Keratinocyte (primary cell): ENCODE measurements at regions not wholly inside any gene's neighbourhood (a gene's known extent, or its start where the extent isn't known, plus 50 kb on each side); places are given as distances from the start of the nearest gene placed in this dataset.

ENCODE experiments used
- DNase-seq: peaks from one replicate; pipeline ENCODE4 v3.0.0-alpha.2; 2011; ENCODE audit warnings: low read depth, missing footprints, low spot score
- FAIRE-seq: peaks from 2 replicates; lab custom pipeline; 2011; peaks lifted over from hg19 to GRCh38; lab: Jason Lieb, UNC
- H2AFZ ChIP-seq: 2 replicates; pipeline ENCODE4 v1.6.0; 2012; ENCODE audit warnings: low read length, control low read depth, inconsistent platforms; ENCODE audit not compliant: control insufficient read depth
- H3K27ac ChIP-seq: 2 replicates; pipeline ENCODE4 v1.5.1; 2011; ENCODE audit warnings: low read length; ENCODE audit not compliant: control insufficient read depth, insufficient read depth
- H3K27me3 ChIP-seq: 3 replicates; pipeline ENCODE4 v1.6.0; 2011; ENCODE audit warnings: low read length; ENCODE audit not compliant: control insufficient read depth, insufficient read depth; ENCODE audit errors: extremely low read depth
- H3K36me3 ChIP-seq, 2 experiments: 2 replicates in 1 of 2; 3 replicates in 1 of 2; pipeline ENCODE4 v1.5.1; 2011; ENCODE audit warnings: low read length in 2 of 2, mild to moderate bottlenecking in 1 of 2; ENCODE audit not compliant: control insufficient read depth in 2 of 2, insufficient read depth in 2 of 2; ENCODE audit errors: extremely low read depth in 1 of 2
- H3K4me1 ChIP-seq: 3 replicates; pipeline ENCODE4 v1.5.1; 2011; ENCODE audit warnings: low read length; ENCODE audit not compliant: control insufficient read depth, insufficient read depth; ENCODE audit errors: extremely low read depth
- H3K4me2 ChIP-seq: 3 replicates; pipeline ENCODE4 v1.6.0; 2011; ENCODE audit warnings: low read depth, low read length; ENCODE audit not compliant: control insufficient read depth, insufficient read depth; ENCODE audit errors: extremely low read depth
- H3K4me3 ChIP-seq, 3 experiments: fragments of 200-600 bp in 1 of 3; sonication (generic) in 1 of 3; 2 replicates in 2 of 3; 3 replicates in 1 of 3; pipeline ENCODE4 v1.5.1; 2011 to 2016; ENCODE audit warnings: low read length in 3 of 3, mild to moderate bottlenecking in 3 of 3, control low read depth in 2 of 3, inconsistent platforms in 1 of 3, low read depth in 1 of 3, mixed read lengths in 1 of 3, mixed run types in 1 of 3, moderate library complexity in 1 of 3; ENCODE audit not compliant: control insufficient read depth in 2 of 3, insufficient read depth in 2 of 3; ENCODE audit errors: extremely low read depth in 1 of 3
- H3K79me2 ChIP-seq: 2 replicates; pipeline ENCODE4 v1.6.0; 2012; ENCODE audit warnings: low read length; ENCODE audit not compliant: control insufficient read depth, insufficient read depth
- H3K9ac ChIP-seq: 3 replicates; pipeline ENCODE4 v1.6.0; 2011; ENCODE audit warnings: low read length; ENCODE audit not compliant: control insufficient read depth, insufficient read depth; ENCODE audit errors: extremely low read depth
- H3K9me1 ChIP-seq: 3 replicates; pipeline ENCODE4 v1.6.0; 2011; ENCODE audit warnings: low read length; ENCODE audit not compliant: control insufficient read depth, insufficient read depth; ENCODE audit errors: extremely low read depth
- H3K9me3 ChIP-seq: 2 replicates; pipeline ENCODE4 v1.5.1; 2012; ENCODE audit warnings: low read depth, low read length; ENCODE audit not compliant: control insufficient read depth
- H4K20me1 ChIP-seq: 3 replicates; pipeline ENCODE4 v1.6.0; 2011; ENCODE audit warnings: low read length; ENCODE audit not compliant: control insufficient read depth, insufficient read depth; ENCODE audit errors: extremely low read depth
- EZH2 ChIP-seq: IDR thresholded peaks from one replicate; pipeline ENCODE4 v1.6.1; 2012; ENCODE audit warnings: inconsistent platforms, mild to moderate bottlenecking, low read length, moderate library complexity
- dilution Hi-C: fragments of 300-500 bp; cut with MboI; formaldehyde crosslinking; loops from one replicate; pipeline ENCODE4 v1.7.0; 2020; ENCODE audit warnings: low sequenced_read_pairs; ENCODE audit not compliant: extremely low pct_ligation_motif_present
- TF ChIP-seq, protein P1 (sequence below), 3 experiments: IDR thresholded peaks in 1 of 3; conservative IDR thresholded peaks in 1 of 3; optimal IDR thresholded peaks in 1 of 3; 2 replicates in 2 of 3; 3 replicates in 1 of 3; pipeline versions ENCODE3 to v1.5.1; 2011; ENCODE audit warnings: low read length in 3 of 3, mild to moderate bottlenecking in 3 of 3, moderate library complexity in 2 of 3, control low read depth in 1 of 3, inconsistent platforms in 1 of 3; ENCODE audit not compliant: insufficient read depth in 2 of 3; ENCODE audit errors: extremely low read depth in 1 of 3

DNA sequence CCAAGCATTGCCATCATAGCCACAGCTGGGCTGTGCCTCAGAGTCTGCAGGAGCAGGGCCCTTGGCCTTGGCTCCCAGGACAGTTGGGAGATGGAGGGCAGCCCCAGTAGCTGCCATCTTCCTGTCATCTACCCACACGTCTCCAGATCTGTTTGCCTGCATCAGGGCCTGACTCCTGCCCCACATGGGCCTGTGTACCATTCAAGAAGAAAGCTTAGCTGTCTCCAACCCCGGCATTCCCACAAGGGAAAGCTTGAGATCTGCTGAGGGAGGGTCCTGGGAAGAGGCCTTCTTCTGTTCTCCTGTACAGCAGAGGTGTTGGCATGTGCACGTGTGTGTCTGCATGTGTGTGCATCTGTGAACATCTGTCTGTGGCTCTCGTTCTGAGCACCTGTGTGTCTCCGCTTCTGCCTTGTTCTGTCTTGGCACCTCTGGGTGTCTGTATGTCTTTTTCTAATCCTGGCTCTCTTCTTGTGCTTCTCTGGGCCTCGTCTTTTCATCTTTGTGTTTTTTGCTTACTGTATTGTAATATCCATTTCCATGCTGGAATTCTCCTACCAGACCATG, 122.2 kb downstream of the MRM1 start:
- no peaks in the 10 kb centered on the region for H3K9me1 ChIP-seq
- DNase-seq, result no peak
- H3K4me2 ChIP-seq, result no peak overlapping the region
- H3K9ac ChIP-seq, result no peak overlapping the region
- no peaks in the 10 kb centered on the region for H3K79me2 ChIP-seq
- dilution Hi-C loops, result no loop called here
- no peak overlapping the region for H2AFZ ChIP-seq
- H3K27me3 ChIP-seq, result peaks cover 67% of the 10 kb centered on the region
- H3K27ac ChIP-seq, result no peak overlapping the region
- no peak for FAIRE-seq
- TF ChIP-seq, protein P1, sequence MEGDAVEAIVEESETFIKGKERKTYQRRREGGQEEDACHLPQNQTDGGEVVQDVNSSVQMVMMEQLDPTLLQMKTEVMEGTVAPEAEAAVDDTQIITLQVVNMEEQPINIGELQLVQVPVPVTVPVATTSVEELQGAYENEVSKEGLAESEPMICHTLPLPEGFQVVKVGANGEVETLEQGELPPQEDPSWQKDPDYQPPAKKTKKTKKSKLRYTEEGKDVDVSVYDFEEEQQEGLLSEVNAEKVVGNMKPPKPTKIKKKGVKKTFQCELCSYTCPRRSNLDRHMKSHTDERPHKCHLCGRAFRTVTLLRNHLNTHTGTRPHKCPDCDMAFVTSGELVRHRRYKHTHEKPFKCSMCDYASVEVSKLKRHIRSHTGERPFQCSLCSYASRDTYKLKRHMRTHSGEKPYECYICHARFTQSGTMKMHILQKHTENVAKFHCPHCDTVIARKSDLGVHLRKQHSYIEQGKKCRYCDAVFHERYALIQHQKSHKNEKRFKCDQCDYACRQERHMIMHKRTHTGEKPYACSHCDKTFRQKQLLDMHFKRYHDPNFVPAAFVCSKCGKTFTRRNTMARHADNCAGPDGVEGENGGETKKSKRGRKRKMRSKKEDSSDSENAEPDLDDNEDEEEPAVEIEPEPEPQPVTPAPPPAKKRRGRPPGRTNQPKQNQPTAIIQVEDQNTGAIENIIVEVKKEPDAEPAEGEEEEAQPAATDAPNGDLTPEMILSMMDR (optimal IDR thresholded peaks at IDR 0.05 in 1 of 3, IDR thresholded peaks at IDR 0.05 in 1 of 3, conservative IDR thresholded peaks at IDR 0.05 in 1 of 3; ENCODE audit: extremely low read depth in 1 of 3, insufficient read depth in 2 of 3, low read length in 3 of 3), result no peak
- TF ChIP-seq EZH2, result no peak
- no peaks in the 10 kb centered on the region for H3K4me1 ChIP-seq
- H3K4me3 ChIP-seq, result no peak overlapping the region
- H4K20me1 ChIP-seq, result no peaks in the 10 kb centered on the region
- no peaks in the 10 kb centered on the region for H3K36me3 ChIP-seq
- H3K9me3 ChIP-seq, result no peaks in the 10 kb centered on the region

DNA sequence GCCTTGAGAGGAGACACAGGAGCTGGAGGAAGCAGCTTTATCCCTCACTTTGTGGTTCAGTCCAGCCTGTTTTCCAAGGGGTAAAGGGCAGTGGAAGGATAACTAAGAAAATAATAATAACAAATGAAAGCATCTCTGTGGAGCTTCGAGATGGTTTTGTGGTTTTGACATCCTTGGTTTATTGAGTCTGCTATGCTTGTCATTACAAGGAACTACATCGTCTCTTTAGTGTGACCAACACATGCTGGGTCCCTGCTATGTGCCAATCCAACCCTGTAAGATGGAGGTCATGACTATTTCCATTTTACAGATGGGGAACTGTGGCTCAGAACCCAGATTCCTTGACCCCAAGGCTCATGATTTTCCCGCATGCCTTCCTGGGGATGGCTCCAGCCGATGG, 124.8 kb downstream of the MRM1 start:
- Histone ChIP-seq H3K4me1 (no peaks in the 10 kb centered on the region), H3K27me3 (peaks cover 90% of the 10 kb centered on the region), H3K9ac (no peak overlapping the region), H3K27ac (no peak overlapping the region), H3K4me2 (no peak overlapping the region), H3K79me2 (no peaks in the 10 kb centered on the region), H3K9me3 (no peaks in the 10 kb centered on the region), H3K9me1 (no peaks in the 10 kb centered on the region), H2AFZ (no peak overlapping the region), H3K36me3 (no peaks in the 10 kb centered on the region), H4K20me1 (no peaks in the 10 kb centered on the region), H3K4me3 (no peak overlapping the region)
- dilution Hi-C loops, result no loop called here
- DNase-seq, result no peak
- FAIRE-seq, result no peak
- no peak for TF ChIP-seq EZH2
- TF ChIP-seq, protein P1 (optimal IDR thresholded peaks at IDR 0.05 in 1 of 3, IDR thresholded peaks at IDR 0.05 in 1 of 3, conservative IDR thresholded peaks at IDR 0.05 in 1 of 3; ENCODE audit: extremely low read depth in 1 of 3, insufficient read depth in 2 of 3, low read length in 3 of 3), result no peak
